B cell (primary cell): ENCODE measurements at regions not wholly inside any gene's neighbourhood (a gene's known extent, or its start where the extent isn't known, plus 50 kb on each side); places are given as distances from the start of the nearest gene placed in this dataset.

Source experiments
- ATAC-seq: fragments of 200-7000 bp; cut with Tn5 transposase; one replicate; pipeline ENCODE4 v1.10.0; 2021; ENCODE audit warnings: low read depth, mild to moderate bottlenecking, moderate number of reproducible peaks, moderate library complexity
- CTCF ChIA-PET: fragments of 350-600 bp; sonication (Branson Sonifier 250); formaldehyde crosslinking; loops from one replicate; lab custom pipeline; 2021; ENCODE audit warnings: antibody characterized with exemption, inconsistent platforms; lab: Charles Lee
- POLR2A ChIA-PET: fragments of 350-600 bp; sonication (Branson Sonifier 250); formaldehyde crosslinking; loops from one replicate; lab custom pipeline; 2021; ENCODE audit warnings: antibody characterized with exemption; lab: Charles Lee
- DNase-seq: peaks from one replicate; pipeline ENCODE4 v3.0.0; 2013
- H2AFZ ChIP-seq: 2 replicates; pipeline ENCODE4 v1.6.1; 2012; ENCODE audit warnings: mild to moderate bottlenecking, low read depth, low read length; ENCODE audit not compliant: insufficient read depth, poor library complexity, severe bottlenecking
- H3K27ac ChIP-seq, 2 donors: 1 replicate in 1 of 2; 2 replicates in 1 of 2; pipeline ENCODE4 v1.5.1; 2012 to 2013; ENCODE audit warnings: low read length in 2 of 2, mild to moderate bottlenecking in 2 of 2, moderate library complexity in 1 of 2
- H3K27me3 ChIP-seq, 4 experiments: fragments of 200-600 bp in 1 of 4; sonication (generic) in 1 of 4; replicated peaks in 1 of 4; 1 replicate in 2 of 4; 2 replicates in 2 of 4; pipeline versions ENCODE4 v1.6.1 to v1.7.0; 2013 to 2016; ENCODE audit warnings: low read length in 3 of 4, mild to moderate bottlenecking in 2 of 4, mixed read lengths in 1 of 4, moderate library complexity in 1 of 4; ENCODE audit not compliant: insufficient read depth in 4 of 4, control insufficient read depth in 3 of 4; ENCODE audit errors: control extremely low read depth in 1 of 4
- H3K36me3 ChIP-seq, 2 experiments: replicated peaks in 1 of 2; 1 replicate in 1 of 2; 2 replicates in 1 of 2; pipeline versions ENCODE4 v1.6.1 to v1.7.1; 2013; ENCODE audit warnings: low read length in 1 of 2; ENCODE audit not compliant: insufficient read depth in 2 of 2, control insufficient read depth in 1 of 2; ENCODE audit errors: control extremely low read depth in 1 of 2, extremely low read depth in 1 of 2
- H3K4me1 ChIP-seq, 2 donors: fragments of 200-600 bp in 1 of 2; sonication (generic) in 1 of 2; 1 replicate in 1 of 2; 2 replicates in 1 of 2; pipeline versions ENCODE4 v1.5.1 to v1.6.1; 2013 to 2017; ENCODE audit warnings: low read length in 2 of 2; ENCODE audit not compliant: control insufficient read depth in 2 of 2, insufficient read depth in 2 of 2
- H3K4me2 ChIP-seq: replicated peaks from 2 replicates; pipeline ENCODE3; 2012; ENCODE audit warnings: mild to moderate bottlenecking, low read depth, low read length; ENCODE audit not compliant: poor library complexity, severe bottlenecking
- H3K4me3 ChIP-seq, 5 experiments: fragments of 200-600 bp in 1 of 5; sonication (generic) in 1 of 5; 1 replicate in 3 of 5; 2 replicates in 2 of 5; pipeline versions ENCODE4 v1.5.1 to v1.7.0; 2011 to 2016; ENCODE audit warnings: low read length in 4 of 5, mild to moderate bottlenecking in 4 of 5, low read depth in 2 of 5, control low read depth in 1 of 5, moderate library complexity in 1 of 5; ENCODE audit not compliant: insufficient read depth in 1 of 5; ENCODE audit errors: control extremely low read depth in 1 of 5, extremely low read depth in 1 of 5
- H3K79me2 ChIP-seq: fragments of 200-600 bp; sonication (generic); one replicate; pipeline ENCODE4 v1.6.0; 2016; ENCODE audit warnings: low read length; ENCODE audit not compliant: control insufficient read depth, insufficient read depth
- H3K9ac ChIP-seq: fragments of 200-600 bp; sonication (generic); 2 replicates; pipeline ENCODE4 v1.6.1; 2017; ENCODE audit warnings: mild to moderate bottlenecking, low read length, moderate library complexity
- H3K9me3 ChIP-seq, 3 donors: one replicate each; pipeline versions ENCODE4 v1.6.1 to v1.7.1; 2013; ENCODE audit warnings: low read length in 2 of 3; ENCODE audit not compliant: control insufficient read depth in 2 of 3, insufficient read depth in 1 of 3; ENCODE audit errors: control extremely low read depth in 1 of 3
- H4K20me1 ChIP-seq: 2 replicates; pipeline ENCODE4 v1.6.0; 2012; ENCODE audit warnings: mild to moderate bottlenecking, low read length; ENCODE audit not compliant: insufficient read depth, control insufficient read depth, poor library complexity, severe bottlenecking
- H3K27ac Mint-ChIP-seq: one replicate; pipeline ENCODE4 v1.8.0; 2021; ENCODE audit warnings: mixed read lengths
- H3K27me3 Mint-ChIP-seq: one replicate; pipeline ENCODE4 v1.8.0; 2021; ENCODE audit warnings: mixed read lengths
- H3K4me1 Mint-ChIP-seq: one replicate; pipeline ENCODE4 v1.8.0; 2021; ENCODE audit warnings: mixed read lengths
- H3K4me3 Mint-ChIP-seq: one replicate; pipeline ENCODE4 v1.8.0; 2021; ENCODE audit warnings: mixed read lengths
- H3K9me3 Mint-ChIP-seq: one replicate; pipeline ENCODE4 v1.8.0; 2022; ENCODE audit warnings: mixed read lengths; ENCODE audit not compliant: insufficient read depth
- EZH2 ChIP-seq: IDR thresholded peaks from 2 replicates; pipeline ENCODE4 v1.6.1; 2012; ENCODE audit warnings: borderline replicate concordance, low read depth, mild to moderate bottlenecking, moderate library complexity, low read length; ENCODE audit not compliant: insufficient read depth, poor library complexity, severe bottlenecking
- WGBS: methylation state at CpG from one replicate; pipeline ENCODE4 v1.1.5; 2013; ENCODE audit warnings: missing lambda C conversion rate; ENCODE audit not compliant: insufficient coverage; 5-methylcytosine and 5-hydroxymethylcytosine counted together
- intact Hi-C: fragments of 100-400 bp; cut with micrococcal nuclease; formaldehyde crosslinking; loops from one replicate; pipeline ENCODE4 v1.10.0; 2022
- TF ChIP-seq, protein P1 (sequence below): fragments of 200-600 bp; IDR thresholded peaks from one replicate; pipeline ENCODE4 v1.8.0; 2022; ENCODE audit warnings: antibody characterized with exemption, mild to moderate bottlenecking

DNA sequence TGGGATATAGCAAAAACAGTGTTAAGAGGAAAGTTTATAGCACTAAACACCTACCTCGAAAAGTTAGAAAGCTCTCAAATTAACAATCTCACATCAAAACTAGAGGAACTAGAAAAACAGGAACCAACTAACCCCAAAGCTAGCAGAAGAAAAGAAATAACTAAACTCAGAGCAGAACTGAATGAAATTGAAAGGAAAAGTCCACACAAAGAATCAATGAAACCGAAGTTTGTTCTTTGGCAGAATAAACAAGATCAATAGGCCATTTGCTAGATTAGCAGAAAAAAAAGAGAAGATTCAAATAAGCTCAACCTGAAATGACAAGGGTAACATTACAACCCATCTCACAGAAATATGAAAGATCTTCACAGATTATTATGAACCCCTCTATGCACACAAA, 234.8 kb upstream of the ISL1 start:
- H3K27ac ChIP-seq, result no peak overlapping the region
- ChIA-PET CTCF (no interaction called here), POLR2A (no interaction called here)
- no peak for TF ChIP-seq EZH2
- TF ChIP-seq, protein P1, sequence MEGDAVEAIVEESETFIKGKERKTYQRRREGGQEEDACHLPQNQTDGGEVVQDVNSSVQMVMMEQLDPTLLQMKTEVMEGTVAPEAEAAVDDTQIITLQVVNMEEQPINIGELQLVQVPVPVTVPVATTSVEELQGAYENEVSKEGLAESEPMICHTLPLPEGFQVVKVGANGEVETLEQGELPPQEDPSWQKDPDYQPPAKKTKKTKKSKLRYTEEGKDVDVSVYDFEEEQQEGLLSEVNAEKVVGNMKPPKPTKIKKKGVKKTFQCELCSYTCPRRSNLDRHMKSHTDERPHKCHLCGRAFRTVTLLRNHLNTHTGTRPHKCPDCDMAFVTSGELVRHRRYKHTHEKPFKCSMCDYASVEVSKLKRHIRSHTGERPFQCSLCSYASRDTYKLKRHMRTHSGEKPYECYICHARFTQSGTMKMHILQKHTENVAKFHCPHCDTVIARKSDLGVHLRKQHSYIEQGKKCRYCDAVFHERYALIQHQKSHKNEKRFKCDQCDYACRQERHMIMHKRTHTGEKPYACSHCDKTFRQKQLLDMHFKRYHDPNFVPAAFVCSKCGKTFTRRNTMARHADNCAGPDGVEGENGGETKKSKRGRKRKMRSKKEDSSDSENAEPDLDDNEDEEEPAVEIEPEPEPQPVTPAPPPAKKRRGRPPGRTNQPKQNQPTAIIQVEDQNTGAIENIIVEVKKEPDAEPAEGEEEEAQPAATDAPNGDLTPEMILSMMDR, result no peak
- no peaks in the 10 kb centered on the region for H3K27me3 ChIP-seq
- H3K27me3 Mint-ChIP-seq, result no peaks in the 10 kb centered on the region
- H3K9me3 ChIP-seq, result no peaks in the 10 kb centered on the region
- H4K20me1 ChIP-seq, result no peaks in the 10 kb centered on the region
- no peak overlapping the region for H3K4me2 ChIP-seq
- no peak overlapping the region for H2AFZ ChIP-seq
- no peak for ATAC-seq
- no CpG with 5 or more reads among the region's 2 CpGs for WGBS
- no peak overlapping the region for H3K4me3 ChIP-seq
- H3K4me1 ChIP-seq, result no peaks in the 10 kb centered on the region
- no peaks in the 10 kb centered on the region for H3K36me3 ChIP-seq
- H3K4me1 Mint-ChIP-seq, result no peaks in the 10 kb centered on the region
- peaks cover 14% of the 10 kb centered on the region for H3K9me3 Mint-ChIP-seq
- intact Hi-C loops, result no loop called here
- H3K27ac Mint-ChIP-seq, result no peak overlapping the region
- no peak overlapping the region for H3K4me3 Mint-ChIP-seq
- no peak overlapping the region for H3K9ac ChIP-seq
- DNase-seq, result no peak
- H3K79me2 ChIP-seq, result no peaks in the 10 kb centered on the region

DNA sequence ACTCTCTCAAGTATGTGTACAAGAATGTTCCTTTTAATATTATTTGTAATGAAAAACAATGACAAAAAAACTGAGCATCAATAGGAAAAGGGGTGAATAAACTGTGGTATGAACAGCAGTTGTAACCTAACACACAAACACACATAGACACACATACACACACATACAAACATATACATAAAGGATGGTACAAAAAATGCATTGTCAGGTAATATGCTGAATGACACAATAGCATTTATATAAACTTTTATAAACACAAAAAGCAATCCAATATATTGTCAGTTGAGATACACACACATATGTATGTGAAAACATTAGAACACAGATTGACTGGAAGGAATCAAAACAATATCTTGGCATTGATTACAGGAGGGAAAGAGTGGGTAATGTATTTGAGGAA, 227.0 kb upstream of the ISL1 start:
- no peaks in the 10 kb centered on the region for H3K27me3 ChIP-seq
- no peak overlapping the region for H3K4me2 ChIP-seq
- no peak overlapping the region for H3K4me3 Mint-ChIP-seq
- H2AFZ ChIP-seq, result no peak overlapping the region
- intact Hi-C loops, result no loop called here
- H3K9me3 ChIP-seq, result peaks cover 0 to 12% (median 2%) of the 10 kb centered on the region in 3 donors
- H3K9ac ChIP-seq, result no peak overlapping the region
- TF ChIP-seq EZH2, result no peak
- no peak for ATAC-seq
- ChIA-PET POLR2A (no interaction called here), CTCF (no interaction called here)
- H3K4me1 ChIP-seq, result no peaks in the 10 kb centered on the region
- no peaks in the 10 kb centered on the region for H3K27me3 Mint-ChIP-seq
- H4K20me1 ChIP-seq, result no peaks in the 10 kb centered on the region
- no peak overlapping the region for H3K4me3 ChIP-seq
- peaks cover 13% of the 10 kb centered on the region for H3K9me3 Mint-ChIP-seq
- no peaks in the 10 kb centered on the region for H3K36me3 ChIP-seq
- H3K27ac Mint-ChIP-seq, result no peak overlapping the region
- no peak for DNase-seq
- H3K27ac ChIP-seq, result no peak overlapping the region
- no peaks in the 10 kb centered on the region for H3K4me1 Mint-ChIP-seq
- no peaks in the 10 kb centered on the region for H3K79me2 ChIP-seq
